ENCODE measurements at regions not wholly inside any gene's neighbourhood (a gene's known extent, or its start where the extent isn't known, plus 50 kb on each side); places are given as distances from the start of the nearest gene placed in this dataset.

- no peaks in the 10 kb centered on the region for H3K36me3 ChIP-seq
- ATAC-seq, result no peak
- TF ChIP-seq CTCF (IDR thresholded peaks at IDR 0.05), result no peak
- H3K27me3 ChIP-seq, result no peaks in the 10 kb centered on the region
- DNase-seq, result no peak
- H3K4me3 ChIP-seq, result no peak overlapping the region
- H3K4me1 ChIP-seq, result no peaks in the 10 kb centered on the region
- intact Hi-C loops (cut with DNase I), result no loop called here
- H3K27ac ChIP-seq, result no peak overlapping the region
- no peaks in the 10 kb centered on the region for H3K9me3 ChIP-seq
Measured at GRCh38 chr2:114040826-114041225, 150.9 kb downstream of the ACTR3 start.

GRCh38 chr2:114044985-114045384 is 155.1 kb downstream of the ACTR3 start:
- Histone ChIP-seq H3K4me3 (no peak overlapping the region), H3K4me1 (no peaks in the 10 kb centered on the region), H3K9me3 (no peaks in the 10 kb centered on the region), H3K27me3 (no peaks in the 10 kb centered on the region), H3K36me3 (no peaks in the 10 kb centered on the region), H3K27ac (no peak overlapping the region)
- intact Hi-C loops (cut with DNase I), result no loop called here
- DNase-seq, result no peak
- no peak for TF ChIP-seq CTCF (IDR thresholded peaks at IDR 0.05)
- no peak for ATAC-seq

- intact Hi-C loops (cut with DNase I), result no loop called here
- ATAC-seq, result no peak
- Histone ChIP-seq H3K27ac (no peak overlapping the region), H3K4me3 (no peak overlapping the region), H3K9me3 (no peaks in the 10 kb centered on the region), H3K27me3 (no peaks in the 10 kb centered on the region), H3K4me1 (no peaks in the 10 kb centered on the region), H3K36me3 (no peaks in the 10 kb centered on the region)
- DNase-seq, result no peak
- TF ChIP-seq CTCF (IDR thresholded peaks at IDR 0.05), result no peak
Measured at GRCh38 chr2:114046373-114046772, 156.5 kb downstream of the ACTR3 start.

- intact Hi-C loops (cut with DNase I), result no loop called here
- Histone ChIP-seq H3K9me3 (no peaks in the 10 kb centered on the region), H3K4me3 (no peak overlapping the region), H3K4me1 (no peaks in the 10 kb centered on the region), H3K27ac (no peak overlapping the region), H3K27me3 (no peaks in the 10 kb centered on the region), H3K36me3 (no peaks in the 10 kb centered on the region)
- DNase-seq (no peak), ATAC-seq (no peak)
- no peak for TF ChIP-seq CTCF (IDR thresholded peaks at IDR 0.05)
Measured at GRCh38 chr2:114046866-114047435, 157.1 kb downstream of the ACTR3 start.

- H3K36me3 ChIP-seq, result no peaks in the 10 kb centered on the region
- intact Hi-C loops (cut with DNase I), result no loop called here
- ATAC-seq, result no peak
Measured at GRCh38 chr2:114049280-114049679, 159.4 kb downstream of the ACTR3 start.

More at GRCh38 chr2:114049280-114049679, 159.4 kb downstream of the ACTR3 start:
- Histone ChIP-seq H3K27ac (no peak overlapping the region), H3K4me3 (no peak overlapping the region), H3K27me3 (no peaks in the 10 kb centered on the region), H3K4me1 (no peaks in the 10 kb centered on the region), H3K9me3 (no peaks in the 10 kb centered on the region)
- TF ChIP-seq CTCF (IDR thresholded peaks at IDR 0.05), result no peak
- no peak for DNase-seq

Measured in left lung (tissue), 4 donors.